ENCODE measurements at regions not wholly inside any gene's neighbourhood (a gene's known extent, or its start where the extent isn't known, plus 50 kb on each side); places are given as distances from the start of the nearest gene placed in this dataset.

- Histone ChIP-seq H3K36me3 (ENCODE audit: control insufficient read depth, insufficient read depth, low read length) (no peaks in the 10 kb centered on the region), H3K27ac (ENCODE audit: low read depth, low read length, severe bottlenecking) (no peak overlapping the region), H3K9me3 (ENCODE audit: control insufficient read depth, low read length) (no peaks in the 10 kb centered on the region), H3K4me1 (ENCODE audit: control insufficient read depth, insufficient read depth, low read length, poor library complexity, severe bottlenecking) (peaks cover 3% of the 10 kb centered on the region), H3K4me3 (ENCODE audit: extremely low read depth, insufficient read depth, low read length, poor library complexity, severe bottlenecking) (no peak overlapping the region)
- WGBS, 2 experiments (ENCODE audit: insufficient coverage in 2 of 2): 96% methylated on average over 3 of the region's 3 CpGs; no CpG with 5 or more reads in 1 of the 2 experiments
Observed at GRCh38 chr4:41389356-41389755, 132.6 kb downstream of the UCHL1 start.

- Histone ChIP-seq H3K27ac (ENCODE audit: low read depth, low read length, severe bottlenecking) (no peak overlapping the region), H3K4me1 (ENCODE audit: control insufficient read depth, insufficient read depth, low read length, poor library complexity, severe bottlenecking) (peaks cover 3% of the 10 kb centered on the region), H3K36me3 (ENCODE audit: control insufficient read depth, insufficient read depth, low read length) (no peaks in the 10 kb centered on the region), H3K9me3 (ENCODE audit: control insufficient read depth, low read length) (no peaks in the 10 kb centered on the region), H3K4me3 (ENCODE audit: extremely low read depth, insufficient read depth, low read length, poor library complexity, severe bottlenecking) (no peak overlapping the region)
- no CpG with 5 or more reads among the region's 2 CpGs for WGBS, 2 experiments (ENCODE audit: insufficient coverage in 2 of 2)
Observed at GRCh38 chr4:41390661-41391060, 133.9 kb downstream of the UCHL1 start.

GRCh38 chr4:41391271-41391670, 134.5 kb downstream of the UCHL1 start:
- peaks cover 3% of the 10 kb centered on the region for H3K4me1 ChIP-seq (ENCODE audit: control insufficient read depth, insufficient read depth, low read length, poor library complexity, severe bottlenecking)
- H3K4me3 ChIP-seq (ENCODE audit: extremely low read depth, insufficient read depth, low read length, poor library complexity, severe bottlenecking): no peak overlapping the region
- no peak overlapping the region for H3K27ac ChIP-seq (ENCODE audit: low read depth, low read length, severe bottlenecking)
- H3K36me3 ChIP-seq (ENCODE audit: control insufficient read depth, insufficient read depth, low read length): no peaks in the 10 kb centered on the region
- H3K9me3 ChIP-seq (ENCODE audit: control insufficient read depth, low read length): no peaks in the 10 kb centered on the region
- 100% methylated on average over 1 of the region's 2 CpGs; no CpG with 5 or more reads in 1 of the 2 experiments for WGBS, 2 experiments (ENCODE audit: insufficient coverage in 2 of 2)

DNA sequence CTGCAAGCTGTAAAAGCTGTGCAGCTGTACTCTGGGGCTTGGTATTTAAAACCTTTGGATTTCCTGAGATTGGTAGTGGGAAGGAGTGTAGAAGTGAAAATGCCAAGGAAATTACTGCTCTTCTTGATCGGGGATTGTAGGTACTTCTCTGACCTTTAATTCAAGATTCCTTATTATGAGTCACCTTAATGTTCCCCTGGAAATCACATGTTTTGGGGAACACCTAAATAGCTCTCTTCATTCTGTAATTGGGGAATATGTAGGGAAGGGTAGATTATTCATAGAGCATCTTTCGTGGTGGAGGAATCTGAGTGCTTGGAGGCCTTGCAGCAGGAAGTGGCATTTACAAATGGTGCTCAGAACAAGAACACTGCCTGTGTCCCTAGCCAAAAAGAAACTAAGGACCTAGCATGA, 137.8 kb downstream of the UCHL1 start:
- H3K4me1 ChIP-seq (ENCODE audit: control insufficient read depth, insufficient read depth, low read length, poor library complexity, severe bottlenecking): peaks cover 3% of the 10 kb centered on the region
- H3K9me3 ChIP-seq (ENCODE audit: control insufficient read depth, low read length): no peaks in the 10 kb centered on the region
- H3K36me3 ChIP-seq (ENCODE audit: control insufficient read depth, insufficient read depth, low read length): no peaks in the 10 kb centered on the region
- WGBS, 2 experiments (ENCODE audit: insufficient coverage in 2 of 2): 83 to 100% methylated on average over 1 to 2 of the region's 2 CpGs
- H3K4me3 ChIP-seq (ENCODE audit: extremely low read depth, insufficient read depth, low read length, poor library complexity, severe bottlenecking): no peak overlapping the region
- no peak overlapping the region for H3K27ac ChIP-seq (ENCODE audit: low read depth, low read length, severe bottlenecking)

- Histone ChIP-seq H3K27ac (ENCODE audit: low read depth, low read length, severe bottlenecking) (no peak overlapping the region), H3K36me3 (ENCODE audit: control insufficient read depth, insufficient read depth, low read length) (no peaks in the 10 kb centered on the region), H3K4me3 (ENCODE audit: extremely low read depth, insufficient read depth, low read length, poor library complexity, severe bottlenecking) (no peak overlapping the region), H3K4me1 (ENCODE audit: control insufficient read depth, insufficient read depth, low read length, poor library complexity, severe bottlenecking) (no peaks in the 10 kb centered on the region), H3K9me3 (ENCODE audit: control insufficient read depth, low read length) (no peaks in the 10 kb centered on the region)
- WGBS, 2 experiments (ENCODE audit: insufficient coverage in 2 of 2): no CpG with 5 or more reads among the region's 2 CpGs
Observed at GRCh38 chr4:41396214-41396613, 139.5 kb downstream of the UCHL1 start.

DNA sequence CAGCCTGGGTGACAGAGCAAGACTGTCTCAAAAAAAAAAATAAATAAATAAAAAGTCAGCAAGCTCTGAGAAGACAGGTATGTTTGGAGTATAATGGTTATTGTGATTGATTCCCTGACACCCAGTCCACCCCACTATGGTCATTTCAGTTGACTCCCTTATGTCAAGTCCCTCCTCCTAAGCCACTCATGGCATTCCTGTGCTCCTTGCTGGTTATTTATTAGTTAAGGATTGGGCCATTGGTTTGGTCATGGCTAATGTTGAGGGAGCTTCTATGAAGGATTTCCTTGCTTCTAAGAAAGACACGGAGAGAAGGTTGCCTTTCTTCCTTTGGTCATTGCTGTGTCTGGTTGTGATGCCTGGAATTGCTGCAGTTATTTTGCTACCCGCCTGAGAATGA, 140.1 kb downstream of the UCHL1 start:
- Histone ChIP-seq H3K4me1 (ENCODE audit: control insufficient read depth, insufficient read depth, low read length, poor library complexity, severe bottlenecking) (no peaks in the 10 kb centered on the region), H3K27ac (ENCODE audit: low read depth, low read length, severe bottlenecking) (no peak overlapping the region), H3K4me3 (ENCODE audit: extremely low read depth, insufficient read depth, low read length, poor library complexity, severe bottlenecking) (no peak overlapping the region), H3K9me3 (ENCODE audit: control insufficient read depth, low read length) (no peaks in the 10 kb centered on the region), H3K36me3 (ENCODE audit: control insufficient read depth, insufficient read depth, low read length) (no peaks in the 10 kb centered on the region)
- WGBS, 2 experiments (ENCODE audit: insufficient coverage in 2 of 2): 100% methylated on average over 1 to 2 of the region's 2 CpGs

DNA sequence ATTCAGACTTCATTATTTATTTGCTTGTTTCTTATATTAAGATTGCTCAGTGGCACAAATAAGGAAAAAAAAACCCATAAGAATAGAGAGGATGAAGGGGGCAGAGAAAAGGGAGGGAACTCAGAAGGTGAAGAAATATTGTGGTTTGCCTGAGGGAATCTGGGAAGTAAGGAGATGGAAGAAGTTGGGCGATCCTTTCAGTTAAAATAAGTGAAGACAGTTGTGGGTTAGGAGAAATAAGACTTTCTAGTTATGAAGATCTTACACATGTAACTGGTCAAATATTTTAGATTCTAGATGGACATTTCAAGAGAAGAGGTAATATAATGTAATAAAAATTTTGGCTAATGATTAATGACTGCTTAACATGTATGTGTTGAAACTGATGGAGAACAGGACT, 138.7 kb upstream of the LIMCH1 start:
- WGBS, 2 experiments (ENCODE audit: insufficient coverage in 2 of 2): 100% methylated on average over 1 of the region's 1 CpG; no CpG with 5 or more reads in 1 of the 2 experiments
- no peaks in the 10 kb centered on the region for H3K9me3 ChIP-seq (ENCODE audit: control insufficient read depth, low read length)
- H3K27ac ChIP-seq (ENCODE audit: low read depth, low read length, severe bottlenecking): no peak overlapping the region
- no peak overlapping the region for H3K4me3 ChIP-seq (ENCODE audit: extremely low read depth, insufficient read depth, low read length, poor library complexity, severe bottlenecking)
- no peaks in the 10 kb centered on the region for H3K4me1 ChIP-seq (ENCODE audit: control insufficient read depth, insufficient read depth, low read length, poor library complexity, severe bottlenecking)
- no peaks in the 10 kb centered on the region for H3K36me3 ChIP-seq (ENCODE audit: control insufficient read depth, insufficient read depth, low read length)

GRCh38 chr4:41400296-41400695, 137.7 kb upstream of the LIMCH1 start:
- H3K36me3 ChIP-seq (ENCODE audit: control insufficient read depth, insufficient read depth, low read length): no peaks in the 10 kb centered on the region

DNA sequence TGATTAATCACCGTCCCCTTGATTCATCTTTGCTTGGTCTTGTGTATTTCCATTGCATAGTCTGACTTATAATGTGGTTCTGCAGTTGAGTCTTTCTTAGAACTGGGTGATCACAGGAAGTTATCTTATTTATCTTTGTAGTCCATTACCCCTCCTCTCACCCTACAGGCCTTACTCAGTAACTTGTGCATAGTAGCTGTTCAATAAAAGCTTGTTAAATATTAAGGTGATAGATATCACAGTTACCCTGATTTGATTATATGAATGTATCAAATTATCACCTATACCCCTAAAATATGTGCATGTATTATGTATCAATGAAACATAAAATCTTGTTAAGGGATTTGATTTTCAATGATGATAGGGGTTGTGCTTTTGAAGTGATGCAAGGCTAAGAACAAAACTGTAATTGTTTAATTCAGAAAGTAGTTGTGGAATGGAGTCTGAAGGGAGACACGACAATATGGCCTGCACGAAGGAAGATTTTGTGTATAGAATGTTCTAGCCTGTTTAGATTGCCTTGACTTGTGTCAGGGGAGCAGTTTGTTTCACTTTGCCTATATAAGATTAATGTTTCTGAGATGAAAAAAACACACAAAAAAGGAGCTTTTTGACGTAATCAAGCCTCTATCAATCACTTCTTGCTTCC, 132.4 kb upstream of the LIMCH1 start:
- no peaks in the 10 kb centered on the region for H3K4me1 ChIP-seq (ENCODE audit: control insufficient read depth, insufficient read depth, low read length, poor library complexity, severe bottlenecking)
- H3K27ac ChIP-seq (ENCODE audit: low read depth, low read length, severe bottlenecking): no peak overlapping the region
- WGBS, 2 experiments (ENCODE audit: insufficient coverage in 2 of 2): 82 to 83% methylated on average over 2 to 3 of the region's 4 CpGs
- H3K9me3 ChIP-seq (ENCODE audit: control insufficient read depth, low read length): no peaks in the 10 kb centered on the region
- no peaks in the 10 kb centered on the region for H3K36me3 ChIP-seq (ENCODE audit: control insufficient read depth, insufficient read depth, low read length)
- H3K4me3 ChIP-seq (ENCODE audit: extremely low read depth, insufficient read depth, low read length, poor library complexity, severe bottlenecking): no peak overlapping the region

More at GRCh38 chr4:41400296-41400695, 137.7 kb upstream of the LIMCH1 start:
- Histone ChIP-seq H3K9me3 (ENCODE audit: control insufficient read depth, low read length) (no peaks in the 10 kb centered on the region), H3K4me1 (ENCODE audit: control insufficient read depth, insufficient read depth, low read length, poor library complexity, severe bottlenecking) (no peaks in the 10 kb centered on the region), H3K27ac (ENCODE audit: low read depth, low read length, severe bottlenecking) (no peak overlapping the region), H3K4me3 (ENCODE audit: extremely low read depth, insufficient read depth, low read length, poor library complexity, severe bottlenecking) (no peak overlapping the region)
- 90% methylated on average over 2 of the region's 2 CpGs; no CpG with 5 or more reads in 1 of the 2 experiments for WGBS, 2 experiments (ENCODE audit: insufficient coverage in 2 of 2)

GRCh38 chr4:41406113-41406516, 131.8 kb upstream of the LIMCH1 start:
- Histone ChIP-seq H3K4me3 (ENCODE audit: extremely low read depth, insufficient read depth, low read length, poor library complexity, severe bottlenecking) (no peak overlapping the region), H3K36me3 (ENCODE audit: control insufficient read depth, insufficient read depth, low read length) (no peaks in the 10 kb centered on the region), H3K9me3 (ENCODE audit: control insufficient read depth, low read length) (no peaks in the 10 kb centered on the region), H3K4me1 (ENCODE audit: control insufficient read depth, insufficient read depth, low read length, poor library complexity, severe bottlenecking) (no peaks in the 10 kb centered on the region), H3K27ac (ENCODE audit: low read depth, low read length, severe bottlenecking) (no peak overlapping the region)
- no CpG with 5 or more reads among the region's 1 CpG for WGBS, 2 experiments (ENCODE audit: insufficient coverage in 2 of 2)

- WGBS, 2 experiments (ENCODE audit: insufficient coverage in 2 of 2): no CpG with 5 or more reads among the region's 1 CpG
- Histone ChIP-seq H3K36me3 (ENCODE audit: control insufficient read depth, insufficient read depth, low read length) (no peaks in the 10 kb centered on the region), H3K9me3 (ENCODE audit: control insufficient read depth, low read length) (no peaks in the 10 kb centered on the region), H3K4me1 (ENCODE audit: control insufficient read depth, insufficient read depth, low read length, poor library complexity, severe bottlenecking) (no peaks in the 10 kb centered on the region), H3K4me3 (ENCODE audit: extremely low read depth, insufficient read depth, low read length, poor library complexity, severe bottlenecking) (no peak overlapping the region), H3K27ac (ENCODE audit: low read depth, low read length, severe bottlenecking) (no peak overlapping the region)
Observed at GRCh38 chr4:41408150-41408549, 129.8 kb upstream of the LIMCH1 start.
